ENCODE measurements at regions not wholly inside any gene's neighbourhood (a gene's known extent, or its start where the extent isn't known, plus 50 kb on each side); places are given as distances from the start of the nearest gene placed in this dataset.

DNA sequence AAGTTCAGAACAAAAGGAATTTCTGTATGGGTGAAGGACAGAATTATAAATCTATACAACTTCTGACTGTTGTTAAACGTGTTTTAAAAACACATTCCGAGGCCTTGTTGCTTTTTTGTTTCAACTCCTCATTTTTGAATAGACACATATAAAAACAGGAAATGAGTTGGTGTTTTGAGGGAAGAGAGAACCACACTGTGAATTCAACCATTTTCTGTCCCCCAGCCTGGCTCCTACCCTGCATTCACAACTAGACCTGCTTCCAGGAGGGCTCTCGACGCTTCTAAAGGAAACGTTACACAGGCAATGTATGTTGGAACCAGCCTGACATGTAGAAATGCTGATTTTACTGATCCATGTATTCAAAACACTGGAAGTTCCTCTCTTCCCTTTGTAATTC lies 76.5 kb downstream of the OR13A1 start:
- TF ChIP-seq, protein P1, sequence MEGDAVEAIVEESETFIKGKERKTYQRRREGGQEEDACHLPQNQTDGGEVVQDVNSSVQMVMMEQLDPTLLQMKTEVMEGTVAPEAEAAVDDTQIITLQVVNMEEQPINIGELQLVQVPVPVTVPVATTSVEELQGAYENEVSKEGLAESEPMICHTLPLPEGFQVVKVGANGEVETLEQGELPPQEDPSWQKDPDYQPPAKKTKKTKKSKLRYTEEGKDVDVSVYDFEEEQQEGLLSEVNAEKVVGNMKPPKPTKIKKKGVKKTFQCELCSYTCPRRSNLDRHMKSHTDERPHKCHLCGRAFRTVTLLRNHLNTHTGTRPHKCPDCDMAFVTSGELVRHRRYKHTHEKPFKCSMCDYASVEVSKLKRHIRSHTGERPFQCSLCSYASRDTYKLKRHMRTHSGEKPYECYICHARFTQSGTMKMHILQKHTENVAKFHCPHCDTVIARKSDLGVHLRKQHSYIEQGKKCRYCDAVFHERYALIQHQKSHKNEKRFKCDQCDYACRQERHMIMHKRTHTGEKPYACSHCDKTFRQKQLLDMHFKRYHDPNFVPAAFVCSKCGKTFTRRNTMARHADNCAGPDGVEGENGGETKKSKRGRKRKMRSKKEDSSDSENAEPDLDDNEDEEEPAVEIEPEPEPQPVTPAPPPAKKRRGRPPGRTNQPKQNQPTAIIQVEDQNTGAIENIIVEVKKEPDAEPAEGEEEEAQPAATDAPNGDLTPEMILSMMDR (IDR thresholded peaks at IDR 0.05; ENCODE audit: insufficient read depth, low read length) = no peak
- no peak for TF ChIP-seq POLR2AphosphoS5 (IDR thresholded peaks at IDR 0.05; ENCODE audit: low read depth)

Measured in HL-60 (cell line).